Spleen (tissue), 7 donors: ENCODE measurements at regions not wholly inside any gene's neighbourhood (a gene's known extent, or its start where the extent isn't known, plus 50 kb on each side); places are given as distances from the start of the nearest gene placed in this dataset.
"Not testable (repeated sequence)": the region's sequence is repeated elsewhere in the genome, so short reads cannot be mapped to it uniquely, and the experiment has no call there.

Experiments
- CTCF ChIP-seq, 11 experiments: fragments of 200-600 bp in 7 of 11; fragments of 450-650 bp in 4 of 11; sonication (generic) in 4 of 11; IDR thresholded peaks in 8 of 11; conservative IDR thresholded peaks in 3 of 11; 1 replicate in 7 of 11; 2 replicates in 4 of 11; pipeline versions ENCODE4 v1.4.0 to v1.8.0; 2016 to 2021; ENCODE audit warnings: antibody characterized with exemption in 11 of 11, inconsistent platforms in 4 of 11, mild to moderate bottlenecking in 1 of 11
- POLR2A ChIP-seq, 3 donors: fragments of 450-650 bp; IDR thresholded peaks; one replicate each; pipeline ENCODE4 v1.5.1; 2017; ENCODE audit warnings: antibody characterized with exemption in 3 of 3, mild to moderate bottlenecking in 1 of 3
- POLR2AphosphoS5 ChIP-seq, 3 donors: sonication (generic); formaldehyde crosslinking; IDR thresholded peaks; one replicate each; pipeline ENCODE4 v1.5.1; 2017; ENCODE audit warnings: antibody characterized with exemption in 3 of 3
- donor health status: DM: no; HTN: no; CAD: no; lungs with moderate emphysema.
- donor health status: DM: no; HTN: no; CAD: no.
- donor health status: DM: no; HTN: no; CAD: no.

GRCh38 chr1:120243867-120244266 lies 67.5 kb upstream of the SEC22B start:
- not testable (repeated sequence) for TF ChIP-seq CTCF (IDR thresholded peaks at IDR 0.05 in 8 of 11, conservative IDR thresholded peaks at IDR 0.05 in 3 of 11); POLR2AphosphoS5 (IDR thresholded peaks at IDR 0.05); POLR2A (IDR thresholded peaks at IDR 0.05)
